ENCODE measurements at regions not wholly inside any gene's neighbourhood (a gene's known extent, or its start where the extent isn't known, plus 50 kb on each side); places are given as distances from the start of the nearest gene placed in this dataset.

DNA sequence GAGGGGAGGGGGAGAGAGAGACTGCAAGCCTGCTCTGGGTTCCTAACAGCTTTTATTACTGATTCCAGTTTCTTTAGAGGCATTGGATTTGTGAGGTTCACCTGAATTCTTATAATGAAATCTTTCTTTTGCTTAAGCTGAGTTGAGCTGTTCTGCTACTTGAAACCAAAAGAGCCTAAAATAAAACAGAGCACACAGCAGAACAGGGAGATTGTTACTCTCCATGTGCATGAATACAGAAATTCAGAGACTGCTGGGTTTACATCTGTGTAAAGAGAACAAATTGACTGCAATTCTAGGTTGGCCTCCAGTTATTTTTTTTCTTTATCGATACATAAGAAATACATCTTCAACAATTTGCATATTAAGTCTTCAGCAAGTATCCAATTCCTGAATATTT is 168.8 kb upstream of the NRIP1 start:
- TF ChIP-seq POLR2AphosphoS5 (IDR thresholded peaks at IDR 0.05) (no peak), POLR2A (IDR thresholded peaks at IDR 0.05) (no peak), EP300 (IDR thresholded peaks at IDR 0.05) (no peak)
- TF ChIP-seq, protein P1, sequence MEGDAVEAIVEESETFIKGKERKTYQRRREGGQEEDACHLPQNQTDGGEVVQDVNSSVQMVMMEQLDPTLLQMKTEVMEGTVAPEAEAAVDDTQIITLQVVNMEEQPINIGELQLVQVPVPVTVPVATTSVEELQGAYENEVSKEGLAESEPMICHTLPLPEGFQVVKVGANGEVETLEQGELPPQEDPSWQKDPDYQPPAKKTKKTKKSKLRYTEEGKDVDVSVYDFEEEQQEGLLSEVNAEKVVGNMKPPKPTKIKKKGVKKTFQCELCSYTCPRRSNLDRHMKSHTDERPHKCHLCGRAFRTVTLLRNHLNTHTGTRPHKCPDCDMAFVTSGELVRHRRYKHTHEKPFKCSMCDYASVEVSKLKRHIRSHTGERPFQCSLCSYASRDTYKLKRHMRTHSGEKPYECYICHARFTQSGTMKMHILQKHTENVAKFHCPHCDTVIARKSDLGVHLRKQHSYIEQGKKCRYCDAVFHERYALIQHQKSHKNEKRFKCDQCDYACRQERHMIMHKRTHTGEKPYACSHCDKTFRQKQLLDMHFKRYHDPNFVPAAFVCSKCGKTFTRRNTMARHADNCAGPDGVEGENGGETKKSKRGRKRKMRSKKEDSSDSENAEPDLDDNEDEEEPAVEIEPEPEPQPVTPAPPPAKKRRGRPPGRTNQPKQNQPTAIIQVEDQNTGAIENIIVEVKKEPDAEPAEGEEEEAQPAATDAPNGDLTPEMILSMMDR (IDR thresholded peaks at IDR 0.05), result no peak
- no peaks in the 10 kb centered on the region for H3K4me1 ChIP-seq
- H3K27ac ChIP-seq, result no peak overlapping the region
- H3K27me3 ChIP-seq, result no peaks in the 10 kb centered on the region
- WGBS, result 94% methylated on average over 1 of the region's 1 CpG
- no peaks in the 10 kb centered on the region for H3K36me3 ChIP-seq
- no peaks in the 10 kb centered on the region for H3K9me3 ChIP-seq
- DNase-seq (ENCODE audit: low spot score in 2 of 2), result no peak
- H3K4me3 ChIP-seq, result no peak overlapping the region

DNA sequence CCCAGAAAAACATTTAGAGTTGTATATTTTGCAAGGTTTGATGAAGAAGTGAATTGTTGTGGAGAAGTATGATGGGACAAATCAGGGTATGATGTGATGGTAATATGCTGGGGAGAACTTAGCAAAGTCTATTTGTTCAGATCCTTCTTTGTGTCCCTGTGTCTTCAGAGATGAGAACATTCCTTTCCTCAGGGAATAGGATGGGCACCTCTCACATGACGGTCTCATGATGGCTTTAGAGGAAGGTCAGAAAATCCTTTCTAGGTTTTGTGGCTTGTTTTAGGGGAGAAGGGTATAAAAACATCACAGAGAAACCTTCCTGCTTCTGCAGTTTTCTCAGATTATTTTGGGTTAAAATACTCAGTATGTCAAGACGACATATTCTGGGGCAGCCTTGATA is 171.3 kb upstream of the NRIP1 start:
- no peak overlapping the region for H3K27ac ChIP-seq
- TF ChIP-seq EP300 (IDR thresholded peaks at IDR 0.05) (no peak), POLR2A (IDR thresholded peaks at IDR 0.05) (no peak), POLR2AphosphoS5 (IDR thresholded peaks at IDR 0.05) (no peak)
- TF ChIP-seq, protein P1 (IDR thresholded peaks at IDR 0.05), result no peak
- WGBS, result 90% methylated on average over 2 of the region's 2 CpGs

DNA sequence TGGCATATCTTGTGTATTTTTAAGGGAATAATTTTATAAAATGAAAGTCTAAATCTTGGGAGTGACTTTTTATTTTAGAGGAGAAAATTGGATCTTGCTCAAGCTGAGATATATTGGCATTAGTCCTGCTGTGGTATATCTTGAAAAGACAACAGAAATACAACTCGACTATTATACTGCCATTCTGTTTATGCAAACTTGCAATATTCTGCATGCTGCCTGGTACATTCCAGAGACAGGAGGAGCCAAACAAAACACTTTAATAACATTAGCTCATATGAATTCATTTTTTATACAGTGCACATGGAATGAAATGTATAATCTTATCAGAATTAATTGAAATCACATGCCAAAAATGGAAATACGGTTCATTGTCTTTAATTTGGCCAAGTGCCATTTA is 176.0 kb upstream of the NRIP1 start:
- 23% methylated on average over 2 of the region's 2 CpGs for WGBS
- H3K27ac ChIP-seq, result no peak overlapping the region
- no peak for DNase-seq (ENCODE audit: low spot score in 2 of 2)
- TF ChIP-seq POLR2A (IDR thresholded peaks at IDR 0.05) (no peak), POLR2AphosphoS5 (IDR thresholded peaks at IDR 0.05) (no peak)
- TF ChIP-seq, protein P1 (IDR thresholded peaks at IDR 0.05), result no peak
- no peaks in the 10 kb centered on the region for H3K4me1 ChIP-seq
- no peaks in the 10 kb centered on the region for H3K27me3 ChIP-seq
- H3K9me3 ChIP-seq, result no peaks in the 10 kb centered on the region
- H3K4me3 ChIP-seq, result no peak overlapping the region
- no peaks in the 10 kb centered on the region for H3K36me3 ChIP-seq

More for the DNA sequence above, 171.3 kb upstream of the NRIP1 start:
- H3K4me1 ChIP-seq, result no peaks in the 10 kb centered on the region
- no peaks in the 10 kb centered on the region for H3K27me3 ChIP-seq
- H3K9me3 ChIP-seq, result no peaks in the 10 kb centered on the region
- DNase-seq (ENCODE audit: low spot score in 2 of 2), result no peak
- H3K36me3 ChIP-seq, result no peaks in the 10 kb centered on the region
- H3K4me3 ChIP-seq, result no peak overlapping the region

DNA sequence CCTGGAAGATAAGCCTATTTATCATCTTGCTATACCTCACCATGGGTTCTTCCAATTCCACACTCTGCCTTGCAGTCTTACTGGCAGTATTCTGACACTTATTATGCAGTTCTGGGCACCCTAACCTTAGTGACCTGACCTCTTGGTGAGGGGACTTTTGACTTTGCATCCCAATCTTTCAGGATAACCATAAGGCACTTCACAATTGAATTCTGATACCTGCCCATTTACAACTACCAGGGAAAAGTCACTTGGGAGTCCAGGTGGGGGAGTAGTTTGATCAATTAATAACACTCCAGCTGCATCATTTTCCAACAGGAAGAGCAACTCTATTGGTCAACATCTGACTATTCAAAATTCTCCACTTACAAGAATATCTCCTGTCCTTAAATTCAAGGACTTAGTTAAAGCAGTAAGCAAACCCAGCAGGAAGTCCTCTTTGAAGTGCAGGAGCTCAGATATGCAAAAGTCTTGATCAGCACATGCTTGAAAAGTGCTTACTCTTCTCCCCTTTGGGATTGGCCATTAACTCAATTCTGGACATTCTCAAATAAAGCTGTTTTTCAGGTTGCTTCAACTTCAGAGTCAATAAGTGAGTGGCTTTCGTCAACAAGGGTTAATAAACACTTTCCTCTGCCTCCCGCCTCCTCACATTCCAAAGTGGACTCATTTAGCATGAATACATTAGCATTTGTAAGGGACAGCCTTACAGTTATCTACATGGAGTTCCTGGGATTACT is 177.4 kb upstream of the NRIP1 start:
- no peaks in the 10 kb centered on the region for H3K36me3 ChIP-seq
- no peaks in the 10 kb centered on the region for H3K9me3 ChIP-seq
- no peaks in the 10 kb centered on the region for H3K27me3 ChIP-seq
- DNase-seq (ENCODE audit: low spot score in 2 of 2), result no peak
- TF ChIP-seq POLR2A (IDR thresholded peaks at IDR 0.05) (no peak), POLR2AphosphoS5 (IDR thresholded peaks at IDR 0.05) (no peak), EP300 (IDR thresholded peaks at IDR 0.05) (no peak)
- TF ChIP-seq, protein P1 (IDR thresholded peaks at IDR 0.05), result no peak
- 86% methylated on average over 2 of the region's 2 CpGs for WGBS
- H3K4me1 ChIP-seq, result no peaks in the 10 kb centered on the region
- H3K27ac ChIP-seq, result no peak overlapping the region
- no peak overlapping the region for H3K4me3 ChIP-seq

DNA sequence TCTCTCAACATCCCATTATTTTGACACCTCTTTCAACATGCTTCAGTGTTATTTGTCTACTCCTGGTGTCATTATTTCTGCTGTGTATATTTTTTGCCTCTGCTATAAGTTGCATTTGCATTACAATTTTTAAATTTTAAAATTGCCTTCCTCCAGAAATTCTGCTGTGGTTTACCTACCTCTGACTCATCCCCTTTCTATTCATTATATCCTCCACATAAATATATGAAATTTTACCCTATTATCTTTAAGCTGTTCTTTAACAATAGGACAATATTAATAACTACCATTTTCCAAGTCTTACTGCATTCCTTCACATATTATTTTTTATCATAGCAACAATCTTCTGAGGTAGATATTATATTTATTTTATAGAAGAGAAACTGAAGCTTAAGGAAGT is 178.1 kb upstream of the NRIP1 start:
- no peaks in the 10 kb centered on the region for H3K36me3 ChIP-seq
- no peak overlapping the region for H3K27ac ChIP-seq
- no peak for TF ChIP-seq POLR2AphosphoS5 (IDR thresholded peaks at IDR 0.05)
- H3K4me3 ChIP-seq, result no peak overlapping the region
- no peak for DNase-seq (ENCODE audit: low spot score in 2 of 2)
- no peaks in the 10 kb centered on the region for H3K27me3 ChIP-seq
- no peaks in the 10 kb centered on the region for H3K4me1 ChIP-seq
- no peaks in the 10 kb centered on the region for H3K9me3 ChIP-seq

DNA sequence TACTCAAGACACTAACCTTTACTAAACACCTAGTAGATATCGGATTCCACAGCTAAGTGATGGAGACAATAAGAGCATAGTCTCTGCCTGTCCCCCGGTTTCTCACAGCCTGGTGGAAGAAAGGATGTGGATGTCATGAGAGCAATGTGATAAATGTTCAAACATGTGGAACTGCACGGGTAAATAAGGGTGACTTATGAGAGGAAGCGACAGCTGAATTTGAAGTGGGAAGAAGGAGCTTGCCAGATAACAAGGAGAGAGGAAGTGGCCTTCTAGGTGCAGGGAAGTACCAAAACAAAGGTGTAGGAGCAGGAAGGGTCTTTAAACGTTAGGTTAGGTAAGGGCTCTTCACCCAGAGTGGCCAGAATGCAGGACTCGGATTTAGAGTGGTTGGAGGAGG is 178.6 kb upstream of the NRIP1 start:
- TF ChIP-seq POLR2AphosphoS5 (IDR thresholded peaks at IDR 0.05), result no peak
- WGBS, result 69% methylated on average over 6 of the region's 6 CpGs
- no peaks in the 10 kb centered on the region for H3K4me1 ChIP-seq
- DNase-seq (ENCODE audit: low spot score in 2 of 2), result no peak
- H3K36me3 ChIP-seq, result no peaks in the 10 kb centered on the region
- H3K27me3 ChIP-seq, result no peaks in the 10 kb centered on the region
- no peak overlapping the region for H3K27ac ChIP-seq
- H3K9me3 ChIP-seq, result no peaks in the 10 kb centered on the region
- H3K4me3 ChIP-seq, result no peak overlapping the region

Data from suprapubic skin (tissue), 4 donors.